Ovary (tissue), 7 donors: ENCODE measurements at regions not wholly inside any gene's neighbourhood (a gene's known extent, or its start where the extent isn't known, plus 50 kb on each side); places are given as distances from the start of the nearest gene placed in this dataset.

Source experiments
- DNase-seq, 5 donors: peaks; one replicate each; pipeline ENCODE4 v3.0.0-alpha.2; 2019 to 2020
- H3K27ac ChIP-seq, 2 donors: fragments of 200-600 bp; one replicate each; pipeline versions ENCODE4 v1.5.1 to v1.8.0; 2019 to 2022
- H3K27me3 ChIP-seq: fragments of 200-600 bp; one replicate; pipeline ENCODE4 v1.8.0; 2022
- H3K36me3 ChIP-seq: fragments of 200-600 bp; sonication (generic); one replicate; pipeline ENCODE4 v1.5.1; 2019
- H3K4me1 ChIP-seq: one replicate; pipeline ENCODE4 v1.8.1; 2013; ENCODE audit warnings: mild to moderate bottlenecking, moderate library complexity; ENCODE audit not compliant: insufficient read depth
- H3K4me3 ChIP-seq: fragments of 200-600 bp; sonication (generic); one replicate; pipeline ENCODE4 v1.5.1; 2017
- H3K9me3 ChIP-seq, 2 donors: fragments of 200-600 bp in 1 of 2; sonication (generic) in 1 of 2; one replicate each; pipeline versions ENCODE4 v1.5.1 to v1.8.1; 2013 to 2019; ENCODE audit warnings: mild to moderate bottlenecking in 1 of 2, moderate library complexity in 1 of 2
- EP300 ChIP-seq: sonication (generic); formaldehyde crosslinking; IDR thresholded peaks from one replicate; pipeline ENCODE4 v1.6.1; 2017; ENCODE audit warnings: antibody characterized with exemption
- POLR2A ChIP-seq: fragments of 450-650 bp; IDR thresholded peaks from one replicate; pipeline ENCODE4 v1.6.1; 2017; ENCODE audit warnings: antibody characterized with exemption, mild to moderate bottlenecking, moderate library complexity
- WGBS, 3 donors: extraction: QIAGEN DNeasy Blood & Tissue Kit in 1 of 3; methylation state at CpG; one replicate each; pipeline versions ENCODE4 v1.1.5 to v1.1.7; 2013 to 2017; 5-methylcytosine and 5-hydroxymethylcytosine counted together
- intact Hi-C, 4 donors: fragments of 100-400 bp; cut with DNase I; formaldehyde crosslinking; loops; one replicate each; pipeline versions ENCODE4 v1.11.0 to v1.15.1; 2022 to 2023
- TF ChIP-seq, protein P1 (sequence below), 3 donors: fragments of 450-650 bp in 2 of 3; fragments of 200-600 bp in 1 of 3; IDR thresholded peaks; one replicate each; pipeline versions ENCODE4 v1.5.1 to v1.8.0; 2016 to 2022; ENCODE audit warnings: antibody characterized with exemption in 3 of 3, mild to moderate bottlenecking in 1 of 3
- donor health status: DM: no; HTN: no; CAD: no; lungs with moderate emphysema.
- donor health status: DM: no; HTN: no; CAD: no.
- donor health status: Bipolar disorder and iron deficiency.
- donor health status: DM: no; HTN: no; CAD: no.
- donor health status: DM: yes; HTN: yes; CAD: no.

DNA sequence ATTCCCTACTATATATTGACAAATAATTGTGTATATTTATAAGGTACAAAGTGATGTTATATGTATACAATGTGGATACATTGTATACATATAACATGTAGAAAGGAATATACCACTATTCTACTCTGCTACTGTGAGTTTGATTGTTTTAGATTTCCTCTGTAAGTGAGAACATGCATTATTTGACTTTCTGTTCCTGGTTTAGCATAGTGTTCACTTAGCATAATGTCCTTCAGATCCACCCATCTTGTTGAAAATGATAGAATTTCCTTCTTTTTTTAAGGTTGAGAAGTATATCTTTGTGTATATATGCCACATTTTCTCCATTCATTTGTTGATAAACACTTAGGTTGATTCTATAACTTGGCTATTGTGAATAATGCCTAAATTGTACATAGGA, 140.8 kb upstream of the BDNF start:
- Histone ChIP-seq H3K27ac (no peak overlapping the region), H3K4me1 (no peaks in the 10 kb centered on the region), H3K36me3 (no peaks in the 10 kb centered on the region), H3K27me3 (no peaks in the 10 kb centered on the region), H3K4me3 (no peak overlapping the region), H3K9me3 (no peaks in the 10 kb centered on the region)
- intact Hi-C loops: no loop called here
- TF ChIP-seq, protein P1, sequence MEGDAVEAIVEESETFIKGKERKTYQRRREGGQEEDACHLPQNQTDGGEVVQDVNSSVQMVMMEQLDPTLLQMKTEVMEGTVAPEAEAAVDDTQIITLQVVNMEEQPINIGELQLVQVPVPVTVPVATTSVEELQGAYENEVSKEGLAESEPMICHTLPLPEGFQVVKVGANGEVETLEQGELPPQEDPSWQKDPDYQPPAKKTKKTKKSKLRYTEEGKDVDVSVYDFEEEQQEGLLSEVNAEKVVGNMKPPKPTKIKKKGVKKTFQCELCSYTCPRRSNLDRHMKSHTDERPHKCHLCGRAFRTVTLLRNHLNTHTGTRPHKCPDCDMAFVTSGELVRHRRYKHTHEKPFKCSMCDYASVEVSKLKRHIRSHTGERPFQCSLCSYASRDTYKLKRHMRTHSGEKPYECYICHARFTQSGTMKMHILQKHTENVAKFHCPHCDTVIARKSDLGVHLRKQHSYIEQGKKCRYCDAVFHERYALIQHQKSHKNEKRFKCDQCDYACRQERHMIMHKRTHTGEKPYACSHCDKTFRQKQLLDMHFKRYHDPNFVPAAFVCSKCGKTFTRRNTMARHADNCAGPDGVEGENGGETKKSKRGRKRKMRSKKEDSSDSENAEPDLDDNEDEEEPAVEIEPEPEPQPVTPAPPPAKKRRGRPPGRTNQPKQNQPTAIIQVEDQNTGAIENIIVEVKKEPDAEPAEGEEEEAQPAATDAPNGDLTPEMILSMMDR (IDR thresholded peaks at IDR 0.05): no peak
- TF ChIP-seq EP300 (no peak), POLR2A (no peak)
- DNase-seq: no peak

DNA sequence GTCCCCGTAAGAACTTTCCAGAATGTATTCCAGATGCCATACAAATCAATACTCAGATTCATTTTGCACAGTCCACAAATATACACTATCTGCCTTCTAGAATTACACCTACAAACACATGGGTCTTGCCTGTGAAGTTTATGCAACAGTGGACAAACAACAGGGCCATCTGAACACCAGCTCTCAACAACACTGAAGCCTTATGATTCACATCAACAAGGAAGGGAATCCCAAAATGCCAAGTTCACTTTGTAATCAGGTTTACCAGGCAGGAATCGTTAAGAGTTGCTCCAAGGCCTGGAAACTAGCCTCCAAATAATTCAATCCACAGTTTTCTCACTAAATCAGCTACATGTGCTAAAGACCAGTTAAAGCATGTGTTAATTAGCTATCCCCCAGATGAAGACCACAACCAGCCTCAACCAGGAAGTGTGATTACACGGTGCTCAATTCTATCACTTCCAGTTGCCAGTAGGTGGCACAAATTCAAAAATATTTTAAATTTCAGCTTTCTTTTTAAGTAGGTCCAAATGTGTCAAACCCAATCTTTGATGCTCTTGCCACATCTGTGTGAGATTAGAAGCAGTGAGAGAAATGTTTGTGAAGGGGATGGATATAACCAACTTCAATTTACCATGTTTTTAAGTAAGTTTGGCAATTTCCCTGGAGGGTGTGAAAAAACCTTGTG, 139.1 kb upstream of the BDNF start:
- WGBS, 3 donors: 31 to 37% (median 37%) methylated on average over 3 of the region's 3 CpGs

DNA sequence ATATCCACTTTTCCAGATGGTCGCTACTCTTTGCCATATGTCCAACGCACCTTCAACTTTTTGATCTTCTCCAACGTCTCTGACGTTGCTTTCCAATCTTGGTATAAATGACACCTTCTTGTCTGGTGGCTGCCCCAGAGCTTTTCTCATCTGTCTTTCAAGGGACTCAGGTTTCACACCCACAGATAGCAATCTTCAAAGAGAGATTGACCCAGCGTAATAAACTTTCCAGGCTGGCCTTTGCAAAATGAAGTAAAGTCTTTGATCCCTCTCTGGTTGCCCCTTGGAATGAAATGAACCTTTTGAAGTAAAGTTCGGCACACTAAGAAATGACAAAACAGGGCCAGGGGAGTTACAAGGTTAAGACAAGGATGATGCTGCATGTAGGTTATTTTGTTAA, 138.4 kb upstream of the BDNF start:
- H3K4me3 ChIP-seq: no peak overlapping the region
- no peaks in the 10 kb centered on the region for H3K36me3 ChIP-seq
- no peaks in the 10 kb centered on the region for H3K4me1 ChIP-seq
- intact Hi-C loops: no loop called here
- no peak for TF ChIP-seq POLR2A
- TF ChIP-seq, protein P1 (IDR thresholded peaks at IDR 0.05): no peak
- no peak for TF ChIP-seq EP300
- no peak for DNase-seq
- 22 to 28% (median 24%) methylated on average over 6 of the region's 6 CpGs for WGBS, 3 donors
- H3K9me3 ChIP-seq: no peaks in the 10 kb centered on the region
- no peak overlapping the region for H3K27ac ChIP-seq
- no peaks in the 10 kb centered on the region for H3K27me3 ChIP-seq

More for the DNA sequence above, 139.1 kb upstream of the BDNF start:
- no peaks in the 10 kb centered on the region for H3K27me3 ChIP-seq
- no peak for DNase-seq
- no peak overlapping the region for H3K27ac ChIP-seq
- no peaks in the 10 kb centered on the region for H3K4me1 ChIP-seq
- no peak overlapping the region for H3K4me3 ChIP-seq
- TF ChIP-seq EP300 (no peak), POLR2A (no peak)
- TF ChIP-seq, protein P1 (IDR thresholded peaks at IDR 0.05): no peak
- H3K9me3 ChIP-seq: no peaks in the 10 kb centered on the region
- intact Hi-C loops: no loop called here
- H3K36me3 ChIP-seq: no peaks in the 10 kb centered on the region

DNA sequence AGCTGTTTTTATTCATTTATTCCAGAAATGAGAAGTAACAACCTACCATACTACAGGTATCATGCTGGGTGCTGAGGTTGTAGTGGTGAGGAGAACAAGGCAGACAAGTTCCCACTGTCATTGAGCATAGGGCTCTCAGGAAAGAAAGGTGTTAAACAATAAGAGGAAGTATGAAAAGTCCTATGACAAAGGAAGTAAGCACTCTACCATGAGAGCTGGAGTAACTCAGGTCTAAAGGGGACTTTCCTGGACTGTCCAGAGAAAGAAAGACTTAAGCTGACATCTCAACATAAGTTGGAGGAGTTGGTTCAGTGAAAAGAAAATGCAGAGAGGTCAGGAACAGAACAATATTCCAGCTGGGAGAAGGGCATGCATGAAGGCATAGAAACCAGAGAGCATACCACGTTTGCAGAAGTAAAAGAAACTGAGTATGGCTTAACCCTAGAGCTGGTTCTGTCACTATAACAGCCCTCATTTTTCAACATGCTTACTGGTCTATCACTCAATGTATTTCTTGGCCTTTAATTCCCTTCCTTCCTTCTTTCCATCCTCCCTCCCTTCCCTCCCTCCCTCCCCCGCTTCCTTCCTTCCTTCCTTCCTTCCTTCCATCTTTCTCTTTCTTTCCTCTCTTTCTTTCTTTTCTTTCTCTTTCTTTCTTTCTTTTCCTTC, 137.8 kb upstream of the BDNF start:
- H3K27me3 ChIP-seq: no peaks in the 10 kb centered on the region
- TF ChIP-seq POLR2A: no peak
- no peak for TF ChIP-seq EP300
- TF ChIP-seq, protein P1 (IDR thresholded peaks at IDR 0.05): no peak
- DNase-seq: no peak
- H3K4me3 ChIP-seq: no peak overlapping the region
- intact Hi-C loops: no loop called here
- H3K27ac ChIP-seq: no peak overlapping the region
- WGBS, 3 donors: 56 to 58% (median 58%) methylated on average over 2 of the region's 2 CpGs
- no peaks in the 10 kb centered on the region for H3K4me1 ChIP-seq
- no peaks in the 10 kb centered on the region for H3K36me3 ChIP-seq
- H3K9me3 ChIP-seq: no peaks in the 10 kb centered on the region
